Lung (tissue), 11 donors: ENCODE measurements at regions not wholly inside any gene's neighbourhood (a gene's known extent, or its start where the extent isn't known, plus 50 kb on each side); places are given as distances from the start of the nearest gene placed in this dataset.

Experiments
- ATAC-seq: fragments of 200-7000 bp; cut with Tn5 transposase; one replicate; pipeline ENCODE4 v1.9.1; 2020; ENCODE audit warnings: moderate number of reproducible peaks; ENCODE audit not compliant: insufficient read depth, low FRiP score
- DNase-seq, 3 donors: peaks; one replicate each; pipeline ENCODE4 v3.0.0-alpha.2; 2013 to 2017
- H3K27ac ChIP-seq, 2 donors: one replicate each; pipeline ENCODE4 v1.5.1; 2013; ENCODE audit warnings: mild to moderate bottlenecking in 2 of 2, moderate library complexity in 2 of 2, control low read depth in 1 of 2, inconsistent platforms in 1 of 2, low read depth in 1 of 2, low read length in 1 of 2
- H3K27me3 ChIP-seq, 3 donors: one replicate each; pipeline ENCODE4 v1.5.1; 2013; ENCODE audit warnings: low read length in 2 of 3; ENCODE audit not compliant: control insufficient read depth in 3 of 3, insufficient read depth in 3 of 3
- H3K36me3 ChIP-seq, 4 donors: one replicate each; pipeline ENCODE4 v1.5.1; 2013; ENCODE audit warnings: low read length in 4 of 4, mild to moderate bottlenecking in 1 of 4, moderate library complexity in 1 of 4; ENCODE audit not compliant: control insufficient read depth in 4 of 4, insufficient read depth in 4 of 4
- H3K4me1 ChIP-seq, 5 donors: one replicate each; pipeline ENCODE4 v1.5.1; 2013; ENCODE audit warnings: low read length in 5 of 5, mild to moderate bottlenecking in 2 of 5, moderate library complexity in 1 of 5; ENCODE audit not compliant: control insufficient read depth in 5 of 5, insufficient read depth in 5 of 5
- H3K4me3 ChIP-seq: one replicate; pipeline ENCODE4 v1.5.1; 2013; ENCODE audit warnings: mild to moderate bottlenecking, control low read depth, moderate library complexity
- H3K9ac ChIP-seq, 2 donors: one replicate each; pipeline ENCODE4 v1.5.1; 2013; ENCODE audit warnings: low read length in 2 of 2, control low read depth in 1 of 2; ENCODE audit not compliant: insufficient read depth in 1 of 2
- H3K9me3 ChIP-seq, 4 donors: one replicate each; pipeline ENCODE4 v1.5.1; 2013; ENCODE audit warnings: low read length in 3 of 4, mild to moderate bottlenecking in 1 of 4, moderate library complexity in 1 of 4; ENCODE audit not compliant: control insufficient read depth in 4 of 4, insufficient read depth in 3 of 4
- WGBS, 2 donors: extraction: QIAGEN DNeasy Blood & Tissue Kit; methylation state at CpG; one replicate each; pipeline ENCODE4 v1.1.7; 2013; 5-methylcytosine and 5-hydroxymethylcytosine counted together
- TF ChIP-seq, protein P1 (sequence below): IDR thresholded peaks from 2 replicates; pipeline ENCODE4 v1.5.1; 2012; ENCODE audit warnings: mild to moderate bottlenecking; ENCODE audit errors: control extremely low read depth, extremely low read depth
- donor health status: control.
- donor health status: control.
- donor health status: Bipolar disorder and iron deficiency.
- donor health status: healthy.
- donor health status: DM: yes; HTN: yes; CAD: no.

- H3K27me3 ChIP-seq, result no peaks in the 10 kb centered on the region
- ATAC-seq (no peak), DNase-seq (no peak)
- no peaks in the 10 kb centered on the region for H3K36me3 ChIP-seq
- WGBS, 2 donors, result 75 to 86% methylated on average over 4 of the region's 4 CpGs
- no peak overlapping the region for H3K9ac ChIP-seq
- no peak overlapping the region for H3K27ac ChIP-seq
- peaks cover 0 to 2% (median 0%) of the 10 kb centered on the region in 4 donors for H3K9me3 ChIP-seq
- no peaks in the 10 kb centered on the region for H3K4me1 ChIP-seq
- H3K4me3 ChIP-seq, result no peak overlapping the region
- TF ChIP-seq, protein P1, sequence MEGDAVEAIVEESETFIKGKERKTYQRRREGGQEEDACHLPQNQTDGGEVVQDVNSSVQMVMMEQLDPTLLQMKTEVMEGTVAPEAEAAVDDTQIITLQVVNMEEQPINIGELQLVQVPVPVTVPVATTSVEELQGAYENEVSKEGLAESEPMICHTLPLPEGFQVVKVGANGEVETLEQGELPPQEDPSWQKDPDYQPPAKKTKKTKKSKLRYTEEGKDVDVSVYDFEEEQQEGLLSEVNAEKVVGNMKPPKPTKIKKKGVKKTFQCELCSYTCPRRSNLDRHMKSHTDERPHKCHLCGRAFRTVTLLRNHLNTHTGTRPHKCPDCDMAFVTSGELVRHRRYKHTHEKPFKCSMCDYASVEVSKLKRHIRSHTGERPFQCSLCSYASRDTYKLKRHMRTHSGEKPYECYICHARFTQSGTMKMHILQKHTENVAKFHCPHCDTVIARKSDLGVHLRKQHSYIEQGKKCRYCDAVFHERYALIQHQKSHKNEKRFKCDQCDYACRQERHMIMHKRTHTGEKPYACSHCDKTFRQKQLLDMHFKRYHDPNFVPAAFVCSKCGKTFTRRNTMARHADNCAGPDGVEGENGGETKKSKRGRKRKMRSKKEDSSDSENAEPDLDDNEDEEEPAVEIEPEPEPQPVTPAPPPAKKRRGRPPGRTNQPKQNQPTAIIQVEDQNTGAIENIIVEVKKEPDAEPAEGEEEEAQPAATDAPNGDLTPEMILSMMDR, result no peak
Measured at GRCh38 chr6:115765966-115766365, 294.7 kb downstream of the FRK start.

GRCh38 chr6:115759051-115759450, 301.6 kb downstream of the FRK start:
- DNase-seq, result no peak
- 86 to 89% methylated on average over 3 of the region's 3 CpGs for WGBS, 2 donors
- TF ChIP-seq, protein P1, result no peak

DNA sequence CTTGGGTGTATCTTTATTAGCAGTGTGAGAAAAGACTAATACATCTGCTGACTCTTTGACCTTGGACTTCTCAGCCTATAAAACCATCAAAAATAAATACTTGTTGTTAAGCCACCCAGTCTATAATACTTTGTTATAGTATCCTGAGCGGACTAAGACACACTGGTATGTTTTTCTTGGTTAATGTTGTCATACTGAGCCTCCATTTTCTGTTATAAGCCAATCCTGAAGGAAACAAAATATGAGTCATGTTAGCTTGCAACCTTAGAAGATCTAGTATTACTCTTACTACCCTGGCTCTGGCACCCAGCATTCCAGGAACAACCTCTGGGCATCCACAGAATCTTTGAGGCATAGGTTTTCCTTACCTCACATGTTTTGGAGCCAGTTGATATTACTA, 307.2 kb downstream of the FRK start:
- Histone ChIP-seq H3K36me3 (no peaks in the 10 kb centered on the region), H3K27ac (no peak overlapping the region), H3K4me1 (no peaks in the 10 kb centered on the region), H3K4me3 (no peak overlapping the region), H3K9ac (no peak overlapping the region), H3K27me3 (peaks cover 0 to 3% (median 0%) of the 10 kb centered on the region in 3 donors), H3K9me3 (peaks cover 0 to 4% (median 0%) of the 10 kb centered on the region in 4 donors)
- TF ChIP-seq, protein P1, result no peak
- no peak for ATAC-seq
- 53 to 62% methylated on average over 1 of the region's 1 CpG for WGBS, 2 donors
- no peak for DNase-seq

More at GRCh38 chr6:115759051-115759450, 301.6 kb downstream of the FRK start:
- Histone ChIP-seq H3K36me3 (no peaks in the 10 kb centered on the region), H3K27ac (no peak overlapping the region), H3K4me3 (no peak overlapping the region), H3K27me3 (peaks cover 0 to 3% (median 0%) of the 10 kb centered on the region in 3 donors), H3K9ac (no peak overlapping the region), H3K4me1 (no peaks in the 10 kb centered on the region), H3K9me3 (peaks cover 0 to 4% (median 0%) of the 10 kb centered on the region in 4 donors)
- no peak for ATAC-seq

DNA sequence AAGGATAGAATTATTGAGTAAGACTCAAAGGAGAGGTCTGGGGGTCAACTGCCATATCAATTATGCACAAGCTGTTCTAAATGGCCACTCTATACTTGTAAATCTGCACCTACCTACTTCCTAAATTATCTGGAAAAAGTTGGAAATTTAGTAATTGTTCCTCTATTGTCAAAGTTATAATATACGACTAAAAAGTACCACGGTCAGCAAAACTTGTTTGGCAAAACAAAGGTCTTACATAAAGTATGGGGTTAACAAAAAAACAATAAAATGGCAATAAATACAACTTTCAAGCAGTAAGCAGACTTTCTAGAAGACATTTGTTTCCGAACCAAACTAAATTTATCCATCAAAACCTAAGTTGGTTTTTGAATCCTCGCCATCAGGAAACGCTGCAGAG, 309.7 kb downstream of the FRK start:
- TF ChIP-seq, protein P1, result no peak
- WGBS, 2 donors, result 84 to 85% methylated on average over 5 of the region's 5 CpGs
- H3K9me3 ChIP-seq, result no peaks in the 10 kb centered on the region

More for the DNA sequence above, 309.7 kb downstream of the FRK start:
- Histone ChIP-seq H3K27ac (no peak overlapping the region), H3K4me3 (no peak overlapping the region), H3K36me3 (no peaks in the 10 kb centered on the region), H3K9ac (no peak overlapping the region), H3K27me3 (no peaks in the 10 kb centered on the region), H3K4me1 (no peaks in the 10 kb centered on the region)
- DNase-seq, result no peak
- no peak for ATAC-seq
